ENCODE measurements at regions not wholly inside any gene's neighbourhood (a gene's known extent, or its start where the extent isn't known, plus 50 kb on each side); places are given as distances from the start of the nearest gene placed in this dataset.

DNA sequence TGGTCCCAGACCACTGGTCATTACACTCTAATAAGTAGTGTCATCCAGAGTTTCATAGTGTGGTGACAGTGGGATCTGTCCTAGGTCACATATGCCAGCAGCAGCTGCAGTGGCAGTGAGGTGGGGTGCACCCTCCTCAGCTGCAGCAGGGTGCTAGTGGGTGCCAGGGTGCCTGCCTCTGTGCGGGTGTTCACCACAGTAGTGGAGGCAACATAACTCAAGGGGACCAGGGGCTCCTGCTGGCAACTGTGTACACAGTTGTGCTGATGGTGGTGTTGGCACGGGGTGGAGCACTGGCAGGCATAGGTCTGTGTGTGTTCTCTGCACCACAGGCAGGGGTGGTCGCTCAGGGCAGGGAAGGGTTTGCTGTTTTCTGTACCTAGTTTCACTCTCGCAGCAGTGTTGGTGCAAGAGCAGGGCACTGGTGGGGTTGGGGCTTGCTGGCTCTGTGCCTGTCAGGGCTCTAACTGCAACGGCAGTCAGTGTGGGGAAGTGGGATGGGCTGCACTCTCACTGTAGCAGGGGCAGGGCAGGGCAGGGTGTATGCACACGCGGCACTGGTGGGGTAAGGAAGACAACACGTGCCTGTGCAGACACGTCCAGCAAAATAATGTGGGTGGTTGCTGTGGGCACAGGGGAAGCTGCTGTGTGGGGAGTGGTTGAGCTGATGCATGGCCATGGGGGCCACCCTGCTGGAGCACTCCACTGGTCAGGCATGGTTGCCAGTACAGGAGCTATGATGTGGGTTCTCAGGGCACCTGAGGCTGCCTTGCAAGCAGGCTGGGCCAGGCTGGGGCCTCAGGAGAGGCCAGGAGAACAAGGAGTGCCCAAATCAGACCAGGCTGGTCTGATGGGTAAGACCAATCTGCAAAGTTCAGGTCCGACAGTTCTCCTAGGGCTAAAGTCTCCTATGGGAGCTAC is 226.6 kb downstream of the MEIS1 start:
- Histone ChIP-seq H3K4me3 (ENCODE audit: low read length) (no peak overlapping the region), H3F3A (ENCODE audit: control insufficient read depth, insufficient read depth) (no peaks in the 10 kb centered on the region), H3K9me3 (ENCODE audit: control insufficient read depth, insufficient read depth, low read length) (no peaks in the 10 kb centered on the region; the same call in 1 of the 2 replicates), H4K20me1 (ENCODE audit: control insufficient read depth, insufficient read depth, low read depth, low read length) (no peaks in the 10 kb centered on the region), H3K4me1 (ENCODE audit: control insufficient read depth, low read length) (no peaks in the 10 kb centered on the region), H3K36me3 (ENCODE audit: control insufficient read depth, low read length) (no peaks in the 10 kb centered on the region), H3K79me2 (ENCODE audit: control insufficient read depth, low read length) (no peaks in the 10 kb centered on the region), H3K9me2 (replicated peaks; ENCODE audit: control insufficient read depth, low read length) (no peaks in the 10 kb centered on the region), H3K27me3 (ENCODE audit: control insufficient read depth, low read length) (no peaks in the 10 kb centered on the region), H3K27ac (ENCODE audit: low read depth, low read length) (no peak overlapping the region), H3K4me2 (ENCODE audit: low read length) (no peak overlapping the region)
- TF ChIP-seq, protein P1, sequence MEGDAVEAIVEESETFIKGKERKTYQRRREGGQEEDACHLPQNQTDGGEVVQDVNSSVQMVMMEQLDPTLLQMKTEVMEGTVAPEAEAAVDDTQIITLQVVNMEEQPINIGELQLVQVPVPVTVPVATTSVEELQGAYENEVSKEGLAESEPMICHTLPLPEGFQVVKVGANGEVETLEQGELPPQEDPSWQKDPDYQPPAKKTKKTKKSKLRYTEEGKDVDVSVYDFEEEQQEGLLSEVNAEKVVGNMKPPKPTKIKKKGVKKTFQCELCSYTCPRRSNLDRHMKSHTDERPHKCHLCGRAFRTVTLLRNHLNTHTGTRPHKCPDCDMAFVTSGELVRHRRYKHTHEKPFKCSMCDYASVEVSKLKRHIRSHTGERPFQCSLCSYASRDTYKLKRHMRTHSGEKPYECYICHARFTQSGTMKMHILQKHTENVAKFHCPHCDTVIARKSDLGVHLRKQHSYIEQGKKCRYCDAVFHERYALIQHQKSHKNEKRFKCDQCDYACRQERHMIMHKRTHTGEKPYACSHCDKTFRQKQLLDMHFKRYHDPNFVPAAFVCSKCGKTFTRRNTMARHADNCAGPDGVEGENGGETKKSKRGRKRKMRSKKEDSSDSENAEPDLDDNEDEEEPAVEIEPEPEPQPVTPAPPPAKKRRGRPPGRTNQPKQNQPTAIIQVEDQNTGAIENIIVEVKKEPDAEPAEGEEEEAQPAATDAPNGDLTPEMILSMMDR (IDR thresholded peaks at IDR 0.05; ENCODE audit: low read depth, low read length, poor library complexity, severe bottlenecking), result no peak
- no peak for TF ChIP-seq EZH2phosphoT487 (IDR thresholded peaks at IDR 0.05; ENCODE audit: borderline replicate concordance, low read length)

DNA sequence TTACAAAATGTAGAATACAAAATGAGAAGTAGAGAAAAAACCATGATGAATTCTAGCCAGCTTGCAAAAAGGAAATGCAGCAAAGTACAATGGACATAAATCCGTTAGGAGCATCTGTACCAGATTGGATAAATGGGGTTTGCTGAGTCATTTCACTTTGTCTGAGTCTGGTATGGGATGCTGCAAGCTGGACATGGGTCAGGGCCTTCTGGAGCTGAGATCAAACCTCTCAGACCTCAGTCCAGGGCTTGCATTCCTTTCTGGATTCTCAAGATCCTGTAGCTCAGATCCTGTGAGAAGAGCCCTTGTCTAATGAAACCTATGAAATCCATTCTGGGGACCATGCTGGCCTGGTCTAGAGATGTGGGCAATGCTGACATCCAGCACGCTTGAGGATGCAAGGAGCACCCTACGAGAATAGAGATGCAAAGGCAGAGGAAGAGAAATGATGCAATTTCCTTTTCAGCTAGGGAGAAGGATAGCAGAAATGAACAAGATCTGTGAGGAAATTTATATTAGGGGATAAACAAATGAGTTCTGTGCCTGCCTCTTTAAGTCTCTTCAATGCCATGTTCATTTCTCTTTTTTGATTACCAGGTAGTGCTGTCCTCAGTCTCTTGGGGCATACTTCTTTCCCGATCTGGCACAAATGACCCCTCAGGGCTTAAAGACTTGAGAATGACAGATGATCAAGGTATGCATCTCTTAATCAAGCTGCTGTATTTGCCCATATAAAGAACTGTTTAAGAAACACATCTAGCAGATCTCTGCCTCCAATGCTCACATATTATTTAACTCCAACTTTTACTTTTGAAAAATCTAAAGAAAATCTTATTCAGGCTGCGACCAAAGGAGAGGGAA is 230.4 kb downstream of the MEIS1 start:
- no peak for TF ChIP-seq EZH2phosphoT487 (IDR thresholded peaks at IDR 0.05; ENCODE audit: borderline replicate concordance, low read length)
- TF ChIP-seq, protein P1 (IDR thresholded peaks at IDR 0.05; ENCODE audit: low read depth, low read length, poor library complexity, severe bottlenecking), result no peak
- Histone ChIP-seq H4K20me1 (ENCODE audit: control insufficient read depth, insufficient read depth, low read depth, low read length) (no peaks in the 10 kb centered on the region), H3K27me3 (ENCODE audit: control insufficient read depth, low read length) (no peaks in the 10 kb centered on the region), H3K9me3 (ENCODE audit: control insufficient read depth, insufficient read depth, low read length) (no peaks in the 10 kb centered on the region; the same call in 1 of the 2 replicates), H3K4me3 (ENCODE audit: low read length) (no peak overlapping the region), H3K4me1 (ENCODE audit: control insufficient read depth, low read length) (no peaks in the 10 kb centered on the region), H3K4me2 (ENCODE audit: low read length) (no peak overlapping the region), H3K9me2 (replicated peaks; ENCODE audit: control insufficient read depth, low read length) (no peaks in the 10 kb centered on the region), H3K27ac (ENCODE audit: low read depth, low read length) (no peak overlapping the region), H3K79me2 (ENCODE audit: control insufficient read depth, low read length) (no peaks in the 10 kb centered on the region), H3F3A (ENCODE audit: control insufficient read depth, insufficient read depth) (no peaks in the 10 kb centered on the region), H3K36me3 (ENCODE audit: control insufficient read depth, low read length) (no peaks in the 10 kb centered on the region)

GRCh38 chr2:66667301-66667700 is 232.4 kb downstream of the MEIS1 start:
- Histone ChIP-seq H3K79me2 (ENCODE audit: control insufficient read depth, low read length) (no peaks in the 10 kb centered on the region), H3K9me2 (replicated peaks; ENCODE audit: control insufficient read depth, low read length) (no peaks in the 10 kb centered on the region), H3K27me3 (ENCODE audit: control insufficient read depth, low read length) (no peaks in the 10 kb centered on the region), H3K4me2 (ENCODE audit: low read length) (no peak overlapping the region), H3K36me3 (ENCODE audit: control insufficient read depth, low read length) (no peaks in the 10 kb centered on the region), H3K4me3 (ENCODE audit: low read length) (no peak overlapping the region), H3K4me1 (ENCODE audit: control insufficient read depth, low read length) (no peaks in the 10 kb centered on the region), H4K20me1 (ENCODE audit: control insufficient read depth, insufficient read depth, low read depth, low read length) (no peaks in the 10 kb centered on the region), H3K9me3 (ENCODE audit: control insufficient read depth, insufficient read depth, low read length) (no peaks in the 10 kb centered on the region; the same call in 1 of the 2 replicates), H3K27ac (ENCODE audit: low read depth, low read length) (no peak overlapping the region), H3F3A (ENCODE audit: control insufficient read depth, insufficient read depth) (no peaks in the 10 kb centered on the region)
- TF ChIP-seq, protein P1 (IDR thresholded peaks at IDR 0.05; ENCODE audit: low read depth, low read length, poor library complexity, severe bottlenecking), result no peak
- TF ChIP-seq EZH2phosphoT487 (IDR thresholded peaks at IDR 0.05; ENCODE audit: borderline replicate concordance, low read length), result no peak
